H1 (cell line): ENCODE measurements at regions not wholly inside any gene's neighbourhood (a gene's known extent, or its start where the extent isn't known, plus 50 kb on each side); places are given as distances from the start of the nearest gene placed in this dataset.

Source experiments
- CTCF ChIA-PET: fragments of 300-600 bp; sonication (Branson Sonifier 250); formaldehyde crosslinking; loops from one replicate; lab custom pipeline; 2021; ENCODE audit not compliant: partially characterized antibody; lab: Charles Lee
- POLR2A ChIA-PET: fragments of 300-600 bp; sonication (Branson Sonifier 250); formaldehyde crosslinking; loops from one replicate; lab custom pipeline; 2021; ENCODE audit warnings: inconsistent platforms; ENCODE audit not compliant: partially characterized antibody; lab: Charles Lee
- DNase-seq, 2 experiments: peaks; one replicate each; pipeline versions ENCODE4 v3.0.0 to v3.0.0-alpha.2; 2010 to 2022; ENCODE audit warnings: low spot score in 2 of 2, low read depth in 1 of 2, mixed read lengths in 1 of 2
- FAIRE-seq: peaks from 2 replicates; lab custom pipeline; 2011; peaks lifted over from hg19 to GRCh38; lab: Jason Lieb, UNC
- H2AFZ ChIP-seq: 2 replicates; pipeline ENCODE4 v1.8.1; 2012; ENCODE audit warnings: low read length, inconsistent platforms
- H2AK5ac ChIP-seq: 2 replicates; pipeline ENCODE4 v1.6.1; 2013; ENCODE audit warnings: low read depth, low read length
- H2BK120ac ChIP-seq: replicated peaks from 2 replicates; pipeline ENCODE3; 2013; ENCODE audit warnings: low read depth, low read length, inconsistent platforms
- H2BK12ac ChIP-seq: 2 replicates; pipeline ENCODE4 v1.6.1; 2013; ENCODE audit warnings: low read depth, low read length
- H2BK15ac ChIP-seq: 2 replicates; pipeline ENCODE4 v1.6.1; 2013; ENCODE audit warnings: low read length
- H2BK20ac ChIP-seq: 2 replicates; pipeline ENCODE4 v1.6.1; 2013; ENCODE audit warnings: low read length
- H2BK5ac ChIP-seq: 2 replicates; pipeline ENCODE4 v1.6.1; 2013; ENCODE audit warnings: low read depth, low read length
- H3K14ac ChIP-seq: 2 replicates; pipeline ENCODE4 v1.6.1; 2013; ENCODE audit warnings: inconsistent platforms; ENCODE audit not compliant: insufficient read length
- H3K18ac ChIP-seq: 2 replicates; pipeline ENCODE4 v1.6.1; 2013; ENCODE audit warnings: low read length; ENCODE audit errors: extremely low read depth
- H3K23ac ChIP-seq: 2 replicates; pipeline ENCODE4 v1.6.1; 2013; ENCODE audit warnings: inconsistent platforms; ENCODE audit not compliant: insufficient read length
- H3K23me2 ChIP-seq: 2 replicates; pipeline ENCODE4 v1.6.1; 2013; ENCODE audit warnings: low read depth, low read length
- H3K27ac ChIP-seq: 2 replicates; pipeline ENCODE4 v1.6.1; 2011; ENCODE audit warnings: low read depth, low read length, inconsistent platforms
- H3K27me3 ChIP-seq, 4 experiments: replicated peaks in 1 of 4; 1 replicate in 1 of 4; 2 replicates in 3 of 4; pipeline versions ENCODE4 v1.6.1 to v1.8.1; 2011 to 2013; ENCODE audit warnings: low read length in 3 of 4, mild to moderate bottlenecking in 3 of 4, inconsistent platforms in 2 of 4, mixed read lengths in 2 of 4, moderate library complexity in 1 of 4; ENCODE audit not compliant: control insufficient read depth in 3 of 4, insufficient read depth in 3 of 4; ENCODE audit errors: extremely low read depth in 1 of 4
- H3K36me3 ChIP-seq, 4 experiments: 2 replicates each; pipeline versions ENCODE4 v1.6.1 to v1.8.1; 2011 to 2013; ENCODE audit warnings: mild to moderate bottlenecking in 4 of 4, low read length in 3 of 4, moderate library complexity in 2 of 4, control low read depth in 1 of 4, inconsistent platforms in 1 of 4; ENCODE audit not compliant: insufficient read depth in 4 of 4, control insufficient read depth in 2 of 4
- H3K4ac ChIP-seq: replicated peaks from 2 replicates; pipeline ENCODE3; 2013; ENCODE audit warnings: low read length, low read depth, mixed read lengths, inconsistent platforms; ENCODE audit not compliant: insufficient read length
- H3K4me1 ChIP-seq, 4 experiments: replicated peaks in 1 of 4; 1 replicate in 1 of 4; 2 replicates in 3 of 4; pipeline versions ENCODE4 v1.6.1 to v1.8.1; 2011 to 2013; ENCODE audit warnings: low read length in 3 of 4, inconsistent platforms in 2 of 4, mixed read lengths in 1 of 4; ENCODE audit not compliant: insufficient read depth in 4 of 4, control insufficient read depth in 3 of 4
- H3K4me2 ChIP-seq, 2 experiments: 2 replicates each; pipeline versions ENCODE4 v1.6.1 to v1.8.1; 2011 to 2013; ENCODE audit warnings: low read depth in 2 of 2, low read length in 2 of 2, control low read depth in 1 of 2, inconsistent platforms in 1 of 2, mild to moderate bottlenecking in 1 of 2; ENCODE audit not compliant: insufficient read depth in 1 of 2
- H3K4me3 ChIP-seq, 4 experiments: fragments of 200-600, 300-600 bp in 1 of 4; sonication (generic), shearing (Covaris generic), sonication (Bioruptor Twin) in 1 of 4; 2 replicates each; pipeline versions ENCODE4 v1.5.1 to v1.8.1; 2011 to 2016; ENCODE audit warnings: low read length in 4 of 4, low read depth in 3 of 4, control low read depth in 2 of 4, inconsistent platforms in 2 of 4, mild to moderate bottlenecking in 2 of 4, mixed read lengths in 1 of 4, moderate library complexity in 1 of 4; ENCODE audit not compliant: insufficient read depth in 2 of 4; ENCODE audit errors: extremely low read depth in 1 of 4
- H3K56ac ChIP-seq: replicated peaks from 2 replicates; pipeline ENCODE3; 2013; ENCODE audit warnings: low read depth, mild to moderate bottlenecking, mixed read lengths, low read length, inconsistent platforms; ENCODE audit not compliant: insufficient read length
- H3K79me1 ChIP-seq: 2 replicates; pipeline ENCODE4 v1.6.1; 2013; ENCODE audit warnings: low read depth, low read length, control low read depth
- H3K79me2 ChIP-seq, 2 experiments: 2 replicates each; pipeline versions ENCODE4 v1.6.1 to v1.8.1; 2012 to 2013; ENCODE audit warnings: low read length in 2 of 2, mild to moderate bottlenecking in 2 of 2, inconsistent platforms in 1 of 2; ENCODE audit not compliant: insufficient read depth in 2 of 2, control insufficient read depth in 1 of 2
- H3K9ac ChIP-seq, 4 experiments: replicated peaks in 1 of 4; 1 replicate in 1 of 4; 2 replicates in 3 of 4; pipeline versions ENCODE4 v1.6.1 to v1.8.1; 2011 to 2013; ENCODE audit warnings: low read depth in 3 of 4, low read length in 3 of 4, control low read depth in 2 of 4, mild to moderate bottlenecking in 2 of 4, moderate library complexity in 2 of 4, inconsistent platforms in 1 of 4; ENCODE audit errors: extremely low read depth in 1 of 4
- H3K9me3 ChIP-seq, 2 experiments: 2 replicates each; pipeline versions ENCODE4 v1.6.1 to v1.8.1; 2012 to 2013; ENCODE audit warnings: mild to moderate bottlenecking in 2 of 2, moderate library complexity in 2 of 2, control low read depth in 1 of 2, inconsistent platforms in 1 of 2, low read depth in 1 of 2, low read length in 1 of 2, mixed read lengths in 1 of 2; ENCODE audit not compliant: insufficient read depth in 2 of 2
- H4K20me1 ChIP-seq, 2 experiments: replicated peaks in 1 of 2; 2 replicates each; pipeline versions ENCODE3 to v1.8.1; 2011 to 2013; ENCODE audit warnings: inconsistent platforms in 2 of 2, low read length in 2 of 2, mild to moderate bottlenecking in 1 of 2; ENCODE audit not compliant: insufficient read depth in 2 of 2, control insufficient read depth in 1 of 2
- H4K5ac ChIP-seq: 2 replicates; pipeline ENCODE4 v1.6.1; 2013; ENCODE audit warnings: low read length, low read depth, mixed read lengths, inconsistent platforms; ENCODE audit not compliant: insufficient read length
- H4K8ac ChIP-seq: 2 replicates; pipeline ENCODE4 v1.8.0; 2013; ENCODE audit warnings: mild to moderate bottlenecking, moderate library complexity, low read length, inconsistent platforms; ENCODE audit not compliant: insufficient read depth; ENCODE audit errors: extremely low read depth
- H4K91ac ChIP-seq: replicated peaks from 2 replicates; pipeline ENCODE3; 2013; ENCODE audit warnings: low read length, mixed read lengths, inconsistent platforms; ENCODE audit not compliant: insufficient read length
- BACH1 ChIP-seq: IDR thresholded peaks from 2 replicates; pipeline ENCODE4 v1.6.1; 2012; ENCODE audit warnings: low read length, improper control_type of control experiment
- EGR1 ChIP-seq: IDR thresholded peaks from 2 replicates; pipeline ENCODE4 v1.6.1; 2011; ENCODE audit warnings: low read depth, low read length, borderline replicate concordance
- RAD21 ChIP-seq, 2 experiments: IDR thresholded peaks in 1 of 2; conservative IDR thresholded peaks in 1 of 2; 2 replicates each; pipeline ENCODE4 v1.6.1; 2011; ENCODE audit warnings: low read depth in 2 of 2, low read length in 2 of 2, improper control_type of control experiment in 1 of 2, inconsistent platforms in 1 of 2, mild to moderate bottlenecking in 1 of 2, moderate library complexity in 1 of 2
- SIX5 ChIP-seq: IDR thresholded peaks from 2 replicates; pipeline ENCODE4 v1.6.1; 2011; ENCODE audit warnings: mild to moderate bottlenecking, low read depth, low read length
- SUZ12 ChIP-seq: fragments of 200-600 bp; sonication (generic); IDR thresholded peaks from 2 replicates; pipeline ENCODE4 v1.6.1; 2012; ENCODE audit warnings: mild to moderate bottlenecking, inconsistent platforms, low read length, moderate library complexity, mixed read lengths
- YY1 ChIP-seq: IDR thresholded peaks from 2 replicates; pipeline ENCODE4 v1.6.1; 2011; ENCODE audit warnings: low read depth, mild to moderate bottlenecking, low read length
- WGBS, 2 experiments: shearing (Covaris generic) in 1 of 2; methylation state at CpG; one replicate each; pipeline versions ENCODE4 v1.1.6 to v1.1.7; 2013 to 2015; ENCODE audit warnings: low lambda C conversion rate in 2 of 2, mixed read lengths in 2 of 2, inconsistent platforms in 1 of 2, low coverage in 1 of 2, missing lambda C conversion rate in 1 of 2; ENCODE audit not compliant: insufficient replicate concordance in 2 of 2, insufficient coverage in 1 of 2, insufficient read length in 1 of 2; ENCODE audit errors: extremely low coverage in 1 of 2, missing lambda C conversion rate in 1 of 2; 5-methylcytosine and 5-hydroxymethylcytosine counted together
- TF ChIP-seq, protein P1 (sequence below): IDR thresholded peaks from 2 replicates; pipeline ENCODE4 v1.6.1; 2012; ENCODE audit warnings: inconsistent platforms

GRCh38 chr16:9417898-9418297 is 326.5 kb downstream of the HAPSTR1 start:
- Histone ChIP-seq H3K4me1 (no peaks in the 10 kb centered on the region), H3K27me3 (no peaks in the 10 kb centered on the region), H3K79me2 (no peaks in the 10 kb centered on the region), H3K36me3 (no peaks in the 10 kb centered on the region), H2BK12ac (no peak overlapping the region), H3K18ac (no peak overlapping the region), H4K20me1 (no peaks in the 10 kb centered on the region), H3K23me2 (no peaks in the 10 kb centered on the region), H3K9me3 (peaks cover 7% of the 10 kb centered on the region in 2 experiments; a peak in 3 of 4 replicates), H2AFZ (no peak overlapping the region), H2BK5ac (no peak overlapping the region), H3K56ac (no peak overlapping the region), H3K4me3 (no peak overlapping the region), H2BK20ac (no peak overlapping the region), H3K27ac (no peak overlapping the region), H3K14ac (no peak overlapping the region), H3K4ac (no peak overlapping the region), H4K8ac (no peak overlapping the region), H3K23ac (no peak overlapping the region), H2AK5ac (no peak overlapping the region), H4K5ac (no peak overlapping the region), H3K9ac (no peak overlapping the region), H3K4me2 (no peak overlapping the region), H4K91ac (no peak overlapping the region), H3K79me1 (no peaks in the 10 kb centered on the region), H2BK120ac (no peak overlapping the region), H2BK15ac (no peak overlapping the region)
- 88% methylated on average over 2 of the region's 2 CpGs; no CpG with 5 or more reads in 1 of the 2 experiments for WGBS, 2 experiments
- no peak for TF ChIP-seq SUZ12
- no peak for TF ChIP-seq YY1
- TF ChIP-seq, protein P1, sequence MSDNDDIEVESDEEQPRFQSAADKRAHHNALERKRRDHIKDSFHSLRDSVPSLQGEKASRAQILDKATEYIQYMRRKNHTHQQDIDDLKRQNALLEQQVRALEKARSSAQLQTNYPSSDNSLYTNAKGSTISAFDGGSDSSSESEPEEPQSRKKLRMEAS = no peak
- no peak for TF ChIP-seq EGR1
- TF ChIP-seq BACH1 = no peak
- no peak for TF ChIP-seq RAD21 (IDR thresholded peaks at IDR 0.05 in 1 of 2, conservative IDR thresholded peaks at IDR 0.05 in 1 of 2; ENCODE audit: low read depth in 2 of 2, low read length in 2 of 2)
- TF ChIP-seq SIX5 = no peak
- ChIA-PET CTCF (interaction anchor here (1.1 kb wide), 1 partner anchor 120 kb away, joined by 4 read pairs; no protein-coding TSS in a partner anchor), POLR2A (interaction anchor here (0.5 kb wide), 1 partner anchor 18 kb away, joined by 3 read pairs; no protein-coding TSS in a partner anchor)
- DNase-seq (no peak), FAIRE-seq (no peak)
